ENCODE measurements at regions not wholly inside any gene's neighbourhood (a gene's known extent, or its start where the extent isn't known, plus 50 kb on each side); places are given as distances from the start of the nearest gene placed in this dataset.

DNA sequence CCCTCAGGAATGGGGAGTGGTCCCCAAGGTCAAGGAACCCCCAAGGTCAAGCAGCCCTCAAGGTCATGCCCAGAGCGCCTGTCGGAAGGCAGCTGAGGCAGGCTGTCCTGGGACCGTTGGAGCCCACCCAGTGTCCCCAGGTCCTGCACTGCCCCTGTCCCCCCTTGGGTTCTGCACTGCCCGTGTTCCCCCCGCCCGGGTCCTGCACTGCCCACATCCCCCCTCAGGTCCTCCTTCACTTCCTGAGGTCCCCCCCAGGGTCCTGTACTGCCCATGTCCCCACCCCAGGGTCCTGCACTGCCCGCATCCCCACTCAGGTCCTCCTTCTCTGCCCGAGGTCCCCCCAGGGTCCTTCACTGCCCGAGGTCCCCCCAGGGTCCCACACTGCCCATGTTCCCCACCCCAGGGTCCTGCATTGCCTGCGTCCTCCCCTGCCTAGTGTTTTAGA lies 1073.0 kb downstream of the BRD1 start:
- no peak for TF ChIP-seq POLR2AphosphoS5 (IDR thresholded peaks at IDR 0.05; ENCODE audit: low read depth)
- TF ChIP-seq, protein P1, sequence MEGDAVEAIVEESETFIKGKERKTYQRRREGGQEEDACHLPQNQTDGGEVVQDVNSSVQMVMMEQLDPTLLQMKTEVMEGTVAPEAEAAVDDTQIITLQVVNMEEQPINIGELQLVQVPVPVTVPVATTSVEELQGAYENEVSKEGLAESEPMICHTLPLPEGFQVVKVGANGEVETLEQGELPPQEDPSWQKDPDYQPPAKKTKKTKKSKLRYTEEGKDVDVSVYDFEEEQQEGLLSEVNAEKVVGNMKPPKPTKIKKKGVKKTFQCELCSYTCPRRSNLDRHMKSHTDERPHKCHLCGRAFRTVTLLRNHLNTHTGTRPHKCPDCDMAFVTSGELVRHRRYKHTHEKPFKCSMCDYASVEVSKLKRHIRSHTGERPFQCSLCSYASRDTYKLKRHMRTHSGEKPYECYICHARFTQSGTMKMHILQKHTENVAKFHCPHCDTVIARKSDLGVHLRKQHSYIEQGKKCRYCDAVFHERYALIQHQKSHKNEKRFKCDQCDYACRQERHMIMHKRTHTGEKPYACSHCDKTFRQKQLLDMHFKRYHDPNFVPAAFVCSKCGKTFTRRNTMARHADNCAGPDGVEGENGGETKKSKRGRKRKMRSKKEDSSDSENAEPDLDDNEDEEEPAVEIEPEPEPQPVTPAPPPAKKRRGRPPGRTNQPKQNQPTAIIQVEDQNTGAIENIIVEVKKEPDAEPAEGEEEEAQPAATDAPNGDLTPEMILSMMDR (conservative IDR thresholded peaks at IDR 0.05; ENCODE audit: low read depth in 2 of 2) = no peak
- TF ChIP-seq EZH2phosphoT487 (IDR thresholded peaks at IDR 0.05; ENCODE audit: unreplicated experiment) = no peak
- TF ChIP-seq, protein P2, sequence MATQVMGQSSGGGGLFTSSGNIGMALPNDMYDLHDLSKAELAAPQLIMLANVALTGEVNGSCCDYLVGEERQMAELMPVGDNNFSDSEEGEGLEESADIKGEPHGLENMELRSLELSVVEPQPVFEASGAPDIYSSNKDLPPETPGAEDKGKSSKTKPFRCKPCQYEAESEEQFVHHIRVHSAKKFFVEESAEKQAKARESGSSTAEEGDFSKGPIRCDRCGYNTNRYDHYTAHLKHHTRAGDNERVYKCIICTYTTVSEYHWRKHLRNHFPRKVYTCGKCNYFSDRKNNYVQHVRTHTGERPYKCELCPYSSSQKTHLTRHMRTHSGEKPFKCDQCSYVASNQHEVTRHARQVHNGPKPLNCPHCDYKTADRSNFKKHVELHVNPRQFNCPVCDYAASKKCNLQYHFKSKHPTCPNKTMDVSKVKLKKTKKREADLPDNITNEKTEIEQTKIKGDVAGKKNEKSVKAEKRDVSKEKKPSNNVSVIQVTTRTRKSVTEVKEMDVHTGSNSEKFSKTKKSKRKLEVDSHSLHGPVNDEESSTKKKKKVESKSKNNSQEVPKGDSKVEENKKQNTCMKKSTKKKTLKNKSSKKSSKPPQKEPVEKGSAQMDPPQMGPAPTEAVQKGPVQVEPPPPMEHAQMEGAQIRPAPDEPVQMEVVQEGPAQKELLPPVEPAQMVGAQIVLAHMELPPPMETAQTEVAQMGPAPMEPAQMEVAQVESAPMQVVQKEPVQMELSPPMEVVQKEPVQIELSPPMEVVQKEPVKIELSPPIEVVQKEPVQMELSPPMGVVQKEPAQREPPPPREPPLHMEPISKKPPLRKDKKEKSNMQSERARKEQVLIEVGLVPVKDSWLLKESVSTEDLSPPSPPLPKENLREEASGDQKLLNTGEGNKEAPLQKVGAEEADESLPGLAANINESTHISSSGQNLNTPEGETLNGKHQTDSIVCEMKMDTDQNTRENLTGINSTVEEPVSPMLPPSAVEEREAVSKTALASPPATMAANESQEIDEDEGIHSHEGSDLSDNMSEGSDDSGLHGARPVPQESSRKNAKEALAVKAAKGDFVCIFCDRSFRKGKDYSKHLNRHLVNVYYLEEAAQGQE (IDR thresholded peaks at IDR 0.05; ENCODE audit: unreplicated experiment) = no peak
- TF ChIP-seq NANOG (IDR thresholded peaks at IDR 0.05; ENCODE audit: borderline replicate concordance) = no peak
- no peak for TF ChIP-seq JUNB (IDR thresholded peaks at IDR 0.05; ENCODE audit: unreplicated experiment)

Measured in GM23338 (cell line).